Right atrium auricular region (tissue), 2 donors: ENCODE measurements at regions not wholly inside any gene's neighbourhood (a gene's known extent, or its start where the extent isn't known, plus 50 kb on each side); places are given as distances from the start of the nearest gene placed in this dataset.
A peak's percentile ranks its signal among the peaks of the same experiment; 100 is the strongest.

Experiments used
- DNase-seq: peaks from one replicate; pipeline ENCODE4 v3.0.0-alpha.2; 2019; ENCODE audit warnings: low spot score
- H3K27ac ChIP-seq, 2 donors: fragments of 200-600 bp; sonication (generic); 1 replicate in 1 of 2; 2 replicates in 1 of 2; pipeline ENCODE4 v1.5.1; 2016 to 2019
- H3K27me3 ChIP-seq, 2 donors: fragments of 200-600 bp; sonication (generic); one replicate each; pipeline versions ENCODE4 v1.5.1 to v1.6.0; 2017 to 2019
- H3K36me3 ChIP-seq: fragments of 200-600 bp; sonication (generic); one replicate; pipeline ENCODE4 v1.5.1; 2016
- H3K4me1 ChIP-seq, 2 donors: fragments of 200-600 bp; sonication (generic); one replicate each; pipeline versions ENCODE4 v1.5.1 to v1.6.0; 2017 to 2019
- H3K4me3 ChIP-seq, 2 donors: fragments of 200-600 bp; sonication (generic); 1 replicate in 1 of 2; 2 replicates in 1 of 2; pipeline ENCODE4 v1.5.1; 2017 to 2019; ENCODE audit warnings: mild to moderate bottlenecking in 1 of 2, moderate library complexity in 1 of 2
- H3K9me3 ChIP-seq, 2 donors: fragments of 200-600 bp; sonication (generic); one replicate each; pipeline ENCODE4 v1.5.1; 2019
- TF ChIP-seq, protein P1 (sequence below), 2 donors: fragments of 200-600 bp; sonication (generic); IDR thresholded peaks; one replicate each; pipeline ENCODE4 v1.5.1; 2019; ENCODE audit warnings: antibody characterized with exemption in 2 of 2

DNA sequence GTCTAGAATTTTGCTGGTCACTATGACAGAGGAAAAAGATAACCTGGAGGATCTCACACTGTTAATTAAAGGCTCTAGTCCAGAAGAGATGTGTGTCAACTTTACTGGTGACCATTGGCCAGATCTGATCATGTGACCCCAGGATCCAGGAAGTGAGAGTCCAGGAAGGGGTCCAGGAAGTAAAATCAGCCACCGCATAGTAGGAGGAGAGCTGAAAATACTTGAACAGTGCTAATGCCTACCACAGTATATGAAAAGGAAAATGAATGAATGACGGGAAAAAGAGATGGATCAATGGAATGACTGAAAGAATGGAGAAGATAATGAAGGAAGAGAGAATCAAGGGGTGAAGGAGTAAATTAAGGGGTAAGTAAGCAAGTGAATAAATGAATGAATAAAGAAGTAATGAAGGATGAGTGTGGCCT, 415.3 kb downstream of the RPS24 start:
- DNase-seq, result no peak
- TF ChIP-seq, protein P1, sequence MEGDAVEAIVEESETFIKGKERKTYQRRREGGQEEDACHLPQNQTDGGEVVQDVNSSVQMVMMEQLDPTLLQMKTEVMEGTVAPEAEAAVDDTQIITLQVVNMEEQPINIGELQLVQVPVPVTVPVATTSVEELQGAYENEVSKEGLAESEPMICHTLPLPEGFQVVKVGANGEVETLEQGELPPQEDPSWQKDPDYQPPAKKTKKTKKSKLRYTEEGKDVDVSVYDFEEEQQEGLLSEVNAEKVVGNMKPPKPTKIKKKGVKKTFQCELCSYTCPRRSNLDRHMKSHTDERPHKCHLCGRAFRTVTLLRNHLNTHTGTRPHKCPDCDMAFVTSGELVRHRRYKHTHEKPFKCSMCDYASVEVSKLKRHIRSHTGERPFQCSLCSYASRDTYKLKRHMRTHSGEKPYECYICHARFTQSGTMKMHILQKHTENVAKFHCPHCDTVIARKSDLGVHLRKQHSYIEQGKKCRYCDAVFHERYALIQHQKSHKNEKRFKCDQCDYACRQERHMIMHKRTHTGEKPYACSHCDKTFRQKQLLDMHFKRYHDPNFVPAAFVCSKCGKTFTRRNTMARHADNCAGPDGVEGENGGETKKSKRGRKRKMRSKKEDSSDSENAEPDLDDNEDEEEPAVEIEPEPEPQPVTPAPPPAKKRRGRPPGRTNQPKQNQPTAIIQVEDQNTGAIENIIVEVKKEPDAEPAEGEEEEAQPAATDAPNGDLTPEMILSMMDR (IDR thresholded peaks at IDR 0.05), result no peak
- Histone ChIP-seq H3K36me3 (no peaks in the 10 kb centered on the region), H3K4me3 (no peak overlapping the region), H3K4me1 (no peaks in the 10 kb centered on the region), H3K9me3 (no peaks in the 10 kb centered on the region), H3K27me3 (no peaks in the 10 kb centered on the region), H3K27ac (no peak overlapping the region)

DNA sequence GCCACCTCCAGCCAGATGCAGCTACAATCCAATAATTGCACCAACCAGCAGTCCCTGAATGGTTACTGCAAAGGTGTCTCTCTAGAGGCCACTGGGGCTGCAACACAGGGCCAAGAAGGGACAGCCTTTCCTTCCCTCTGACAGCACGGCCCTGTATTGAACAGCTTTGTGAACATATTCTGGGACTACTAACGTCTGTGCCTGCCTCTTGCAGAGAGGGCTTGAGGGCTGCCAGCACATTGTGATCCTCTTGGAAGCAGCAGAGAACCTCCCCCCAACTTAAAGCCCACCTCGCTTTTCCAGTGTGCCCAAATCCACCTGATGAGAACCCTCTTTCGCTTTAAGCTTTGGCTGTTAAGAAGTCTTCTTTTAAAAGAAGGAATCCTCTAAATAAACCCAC, 415.9 kb downstream of the RPS24 start:
- no peaks in the 10 kb centered on the region for H3K9me3 ChIP-seq
- H3K27me3 ChIP-seq, result no peaks in the 10 kb centered on the region
- no peaks in the 10 kb centered on the region for H3K36me3 ChIP-seq
- no peak for DNase-seq
- no peaks in the 10 kb centered on the region for H3K4me1 ChIP-seq
- no peak overlapping the region for H3K27ac ChIP-seq
- TF ChIP-seq, protein P1 (IDR thresholded peaks at IDR 0.05), result no peak
- H3K4me3 ChIP-seq, result no peak overlapping the region

DNA sequence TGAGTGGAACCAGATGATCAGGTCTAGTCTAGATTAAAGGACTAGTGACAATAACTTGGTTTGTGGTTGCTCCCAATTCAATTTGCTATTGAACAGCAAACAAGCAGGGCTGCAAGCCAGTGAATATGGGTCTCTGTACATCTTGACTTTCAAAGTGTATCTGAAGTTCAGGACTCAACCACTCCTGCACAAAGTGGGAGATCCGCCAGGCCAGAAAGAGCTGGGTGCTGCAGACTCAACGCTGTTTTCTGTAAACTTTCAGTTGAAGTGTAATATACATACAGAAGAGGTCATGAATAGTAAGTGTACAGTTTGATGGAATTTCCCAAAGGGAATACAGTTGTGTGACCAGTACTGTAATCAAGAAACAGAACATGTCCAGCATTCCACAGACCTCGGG, 416.6 kb downstream of the RPS24 start:
- TF ChIP-seq, protein P1 (IDR thresholded peaks at IDR 0.05), result no peak
- Histone ChIP-seq H3K4me3 (no peak overlapping the region), H3K4me1 (no peaks in the 10 kb centered on the region), H3K27me3 (no peaks in the 10 kb centered on the region), H3K36me3 (no peaks in the 10 kb centered on the region), H3K27ac (no peak overlapping the region), H3K9me3 (no peaks in the 10 kb centered on the region)
- DNase-seq, result peak; percentile 54

DNA sequence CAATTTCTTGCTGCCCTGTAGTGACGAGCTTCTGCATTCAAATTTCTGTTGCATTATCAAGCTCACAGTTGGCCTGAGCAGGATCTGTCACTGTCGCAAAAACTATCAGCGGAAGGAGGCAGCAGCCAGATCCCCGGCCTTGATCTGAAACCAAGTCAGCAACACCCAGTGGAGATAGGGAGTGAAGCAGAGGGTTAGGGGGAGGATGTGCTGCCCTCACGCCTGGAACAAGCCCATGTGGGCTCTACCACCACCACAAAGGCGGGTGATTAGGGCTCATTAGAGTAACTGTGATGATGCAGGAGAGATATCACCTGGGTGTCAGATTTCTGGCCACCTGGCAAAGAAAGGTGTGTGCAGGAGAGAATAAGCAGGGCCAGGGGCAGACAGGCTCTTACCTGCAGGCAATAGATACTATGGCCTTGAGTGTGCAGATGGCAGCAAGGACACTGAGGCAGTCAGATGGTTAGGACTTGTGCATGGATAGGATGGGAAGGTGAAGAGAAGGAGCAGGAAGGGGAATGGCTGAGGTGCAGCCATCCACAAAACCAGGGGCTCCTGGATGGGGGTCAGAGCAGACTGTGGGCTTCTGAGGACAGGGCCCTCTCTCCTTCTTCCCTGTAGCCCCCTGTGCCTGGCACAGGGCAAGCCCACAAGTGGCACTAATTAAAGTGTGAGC, 417.3 kb downstream of the RPS24 start:
- Histone ChIP-seq H3K4me3 (no peak overlapping the region), H3K36me3 (no peaks in the 10 kb centered on the region), H3K4me1 (no peaks in the 10 kb centered on the region), H3K27ac (no peak overlapping the region), H3K27me3 (no peaks in the 10 kb centered on the region), H3K9me3 (no peaks in the 10 kb centered on the region)
- TF ChIP-seq, protein P1 (IDR thresholded peaks at IDR 0.05), result no peak
- DNase-seq, result no peak

DNA sequence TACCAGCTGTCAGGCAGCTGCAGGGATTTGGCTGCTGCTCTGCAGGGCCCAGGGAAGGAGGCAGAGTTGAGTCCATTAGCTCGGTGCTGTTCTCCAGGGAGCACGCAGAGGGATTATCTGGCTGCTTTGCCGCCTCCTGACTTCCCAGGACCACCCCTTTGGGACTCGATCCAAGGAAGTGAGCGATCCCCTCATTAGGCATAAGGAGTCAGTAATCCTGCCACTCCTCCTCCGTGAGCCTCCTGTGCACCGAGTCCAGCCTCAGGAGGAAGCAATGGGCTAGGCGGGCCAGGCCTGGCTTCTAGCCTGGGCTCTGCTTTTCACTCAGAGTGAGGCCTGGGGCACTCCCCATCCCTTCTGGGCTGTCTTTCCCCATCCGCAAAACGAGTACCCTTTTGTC, 417.9 kb downstream of the RPS24 start:
- Histone ChIP-seq H3K27ac (no peak overlapping the region), H3K36me3 (no peaks in the 10 kb centered on the region), H3K4me3 (no peak overlapping the region), H3K27me3 (no peaks in the 10 kb centered on the region), H3K9me3 (no peaks in the 10 kb centered on the region), H3K4me1 (no peaks in the 10 kb centered on the region)
- TF ChIP-seq, protein P1 (IDR thresholded peaks at IDR 0.05), result no peak
- DNase-seq, result no peak

DNA sequence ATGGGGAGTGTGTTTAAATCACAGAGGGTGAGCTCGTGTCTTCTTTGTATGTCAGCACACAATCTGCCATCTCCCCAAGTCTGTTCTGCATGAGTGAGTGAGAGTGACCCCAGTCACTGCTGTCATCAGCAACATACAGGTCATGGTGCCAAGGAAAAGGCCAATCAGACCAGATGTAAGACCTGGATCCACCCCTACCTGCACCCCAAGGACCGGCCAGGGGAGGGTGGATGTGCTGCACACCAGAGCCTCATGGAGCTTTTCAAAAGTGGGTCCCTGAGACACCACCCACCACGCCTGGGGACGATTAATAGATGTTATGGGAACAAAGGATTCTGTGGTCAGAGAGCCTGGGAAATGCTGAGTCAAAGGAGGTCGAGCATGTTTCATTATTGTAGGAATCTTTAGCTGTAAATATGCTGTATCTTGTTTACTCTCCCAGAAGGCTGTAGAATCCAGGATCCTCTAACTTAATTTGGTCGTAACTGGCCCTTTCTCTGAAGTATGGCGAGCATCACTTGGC, 420.5 kb downstream of the RPS24 start:
- Histone ChIP-seq H3K9me3 (no peaks in the 10 kb centered on the region), H3K27me3 (no peaks in the 10 kb centered on the region), H3K36me3 (no peaks in the 10 kb centered on the region), H3K4me1 (no peaks in the 10 kb centered on the region), H3K4me3 (no peak overlapping the region), H3K27ac (no peak overlapping the region)
- TF ChIP-seq, protein P1 (IDR thresholded peaks at IDR 0.05), result no peak
- no peak for DNase-seq
